ENCODE measurements at regions not wholly inside any gene's neighbourhood (a gene's known extent, or its start where the extent isn't known, plus 50 kb on each side); places are given as distances from the start of the nearest gene placed in this dataset.

GRCh38 chr7:131802195-131802864 lies 245.9 kb upstream of the PODXL start:
- H3K36me3 ChIP-seq (ENCODE audit: insufficient read depth): no peaks in the 10 kb centered on the region
- TF ChIP-seq CTCF (conservative IDR thresholded peaks at IDR 0.05; ENCODE audit: low read depth, low read length): no peak
- no peak overlapping the region for H2AFZ ChIP-seq (ENCODE audit: low read depth)
- H3K79me2 ChIP-seq (ENCODE audit: insufficient read depth, low read depth): no peaks in the 10 kb centered on the region
- no peak overlapping the region for H3K27ac ChIP-seq
- H3K4me2 ChIP-seq: no peak overlapping the region
- H3K27me3 ChIP-seq (ENCODE audit: insufficient read depth, low read depth): no peaks in the 10 kb centered on the region
- no peak overlapping the region for H3K4me3 ChIP-seq (IDR thresholded peaks at IDR 0.05; ENCODE audit: insufficient read depth, low read depth, low read length)
- no peaks in the 10 kb centered on the region for H3K4me1 ChIP-seq (ENCODE audit: low read depth, poor library complexity, severe bottlenecking)
- H4K20me1 ChIP-seq (ENCODE audit: insufficient read depth): no peaks in the 10 kb centered on the region
- H3K9ac ChIP-seq: no peak overlapping the region

GRCh38 chr7:131800531-131800930 lies 244.1 kb upstream of the PODXL start:
- no peaks in the 10 kb centered on the region for H4K20me1 ChIP-seq (ENCODE audit: insufficient read depth)
- no peak overlapping the region for H3K9ac ChIP-seq
- H3K79me2 ChIP-seq (ENCODE audit: insufficient read depth, low read depth): no peaks in the 10 kb centered on the region
- no peak for TF ChIP-seq CTCF (conservative IDR thresholded peaks at IDR 0.05; ENCODE audit: low read depth, low read length)
- H3K4me2 ChIP-seq: no peak overlapping the region
- H2AFZ ChIP-seq (ENCODE audit: low read depth): no peak overlapping the region
- no peak overlapping the region for H3K4me3 ChIP-seq (IDR thresholded peaks at IDR 0.05; ENCODE audit: insufficient read depth, low read depth, low read length)
- H3K4me1 ChIP-seq (ENCODE audit: low read depth, poor library complexity, severe bottlenecking): no peaks in the 10 kb centered on the region
- no peak overlapping the region for H3K27ac ChIP-seq
- H3K36me3 ChIP-seq (ENCODE audit: insufficient read depth): no peaks in the 10 kb centered on the region
- no peaks in the 10 kb centered on the region for H3K27me3 ChIP-seq (ENCODE audit: insufficient read depth, low read depth)

- H3K4me2 ChIP-seq: no peak overlapping the region
- no peaks in the 10 kb centered on the region for H3K4me1 ChIP-seq (ENCODE audit: low read depth, poor library complexity, severe bottlenecking)
- H3K36me3 ChIP-seq (ENCODE audit: insufficient read depth): no peaks in the 10 kb centered on the region
Observed at GRCh38 chr7:131800008-131800407, 243.6 kb upstream of the PODXL start.

GRCh38 chr7:131797841-131798240 lies 241.4 kb upstream of the PODXL start:
- no peaks in the 10 kb centered on the region for H3K4me1 ChIP-seq (ENCODE audit: low read depth, poor library complexity, severe bottlenecking)
- H3K9ac ChIP-seq: no peak overlapping the region
- H3K27me3 ChIP-seq (ENCODE audit: insufficient read depth, low read depth): no peaks in the 10 kb centered on the region
- H3K36me3 ChIP-seq (ENCODE audit: insufficient read depth): no peaks in the 10 kb centered on the region
- no peak overlapping the region for H2AFZ ChIP-seq (ENCODE audit: low read depth)
- H3K27ac ChIP-seq: no peak overlapping the region
- H3K4me3 ChIP-seq (IDR thresholded peaks at IDR 0.05; ENCODE audit: insufficient read depth, low read depth, low read length): no peak overlapping the region
- no peak for TF ChIP-seq CTCF (conservative IDR thresholded peaks at IDR 0.05; ENCODE audit: low read depth, low read length)
- H3K79me2 ChIP-seq (ENCODE audit: insufficient read depth, low read depth): no peaks in the 10 kb centered on the region
- no peak overlapping the region for H3K4me2 ChIP-seq
- no peaks in the 10 kb centered on the region for H4K20me1 ChIP-seq (ENCODE audit: insufficient read depth)

More at GRCh38 chr7:131800008-131800407, 243.6 kb upstream of the PODXL start:
- Histone ChIP-seq H3K27ac (no peak overlapping the region), H2AFZ (ENCODE audit: low read depth) (no peak overlapping the region), H3K27me3 (ENCODE audit: insufficient read depth, low read depth) (no peaks in the 10 kb centered on the region), H3K9ac (no peak overlapping the region), H4K20me1 (ENCODE audit: insufficient read depth) (no peaks in the 10 kb centered on the region), H3K4me3 (IDR thresholded peaks at IDR 0.05; ENCODE audit: insufficient read depth, low read depth, low read length) (no peak overlapping the region), H3K79me2 (ENCODE audit: insufficient read depth, low read depth) (no peaks in the 10 kb centered on the region)
- TF ChIP-seq CTCF (conservative IDR thresholded peaks at IDR 0.05; ENCODE audit: low read depth, low read length): no peak
